ENCODE measurements at regions not wholly inside any gene's neighbourhood (a gene's known extent, or its start where the extent isn't known, plus 50 kb on each side); places are given as distances from the start of the nearest gene placed in this dataset.
"Not testable (repeated sequence)": the region's sequence is repeated elsewhere in the genome, so short reads cannot be mapped to it uniquely, and the experiment has no call there.

DNA sequence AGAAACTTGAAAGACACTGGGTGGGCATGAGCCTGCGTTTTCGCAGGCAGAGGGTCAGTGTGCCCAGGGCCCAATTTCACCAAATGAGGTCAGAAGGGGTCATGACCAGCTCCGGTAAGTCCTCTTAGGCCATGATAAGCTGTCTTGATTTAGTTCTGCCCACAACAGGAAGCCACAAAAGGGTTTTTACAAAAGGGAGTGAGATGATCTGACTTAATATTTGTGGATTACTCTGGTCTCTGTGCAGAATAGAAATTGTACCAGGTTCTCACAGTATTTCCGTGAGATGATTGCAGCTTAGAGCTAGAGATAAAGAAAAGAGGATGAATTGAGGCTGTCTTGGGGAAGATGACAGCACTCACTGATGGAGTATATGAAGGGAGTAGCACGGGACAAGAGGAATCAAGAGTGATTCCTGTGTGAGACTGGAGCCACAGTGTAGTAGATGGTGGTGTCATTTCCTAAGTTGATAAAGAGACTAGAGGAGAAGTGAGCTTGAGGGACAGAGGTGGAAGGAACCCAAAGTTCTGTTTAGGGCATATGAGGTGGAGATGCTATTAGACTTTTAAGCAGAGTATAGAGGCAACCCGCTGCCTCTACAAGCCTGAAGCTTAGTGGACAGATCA is 288.3 kb upstream of the AMIGO2 start:
- DNase-seq, result no peak

DNA sequence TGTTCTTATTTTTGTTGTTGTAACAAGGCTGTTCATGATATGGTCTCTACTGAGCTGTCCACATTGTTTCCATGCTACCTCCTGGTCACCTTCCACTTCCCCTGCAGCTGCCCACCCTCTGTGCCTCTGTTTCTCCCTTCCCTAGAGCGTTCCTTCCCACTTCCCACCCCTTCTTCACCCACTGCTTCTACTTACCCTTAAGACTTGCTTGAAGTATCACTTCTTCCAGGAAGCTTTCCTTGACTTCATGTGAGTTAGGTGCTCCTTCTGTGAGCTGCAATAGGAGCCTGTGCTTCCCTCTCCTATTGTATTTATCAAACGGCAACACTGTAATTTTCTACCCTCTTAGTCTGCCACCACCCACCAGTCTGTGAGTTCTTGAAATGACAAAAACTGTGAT is 286.8 kb upstream of the AMIGO2 start:
- DNase-seq, result no peak

DNA sequence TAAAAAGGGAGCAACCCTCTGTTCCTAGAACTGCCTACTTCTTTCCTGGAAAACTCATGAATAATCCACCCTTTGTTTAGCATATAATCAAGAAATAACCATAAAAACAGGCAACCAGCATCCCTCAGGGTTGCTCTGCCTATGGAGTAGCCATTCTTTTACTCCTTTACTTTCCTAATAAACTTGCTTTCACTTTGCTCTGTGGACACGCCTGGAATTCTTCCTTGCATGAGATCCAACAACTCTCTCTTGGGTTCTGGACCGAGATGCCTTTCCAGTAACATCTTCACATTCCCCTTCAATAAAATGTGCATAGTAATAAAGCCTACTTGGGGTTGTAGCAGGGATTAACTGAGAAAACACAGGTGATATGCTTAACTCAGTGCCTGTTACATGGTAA is 286.4 kb upstream of the AMIGO2 start:
- DNase-seq, result no peak

DNA sequence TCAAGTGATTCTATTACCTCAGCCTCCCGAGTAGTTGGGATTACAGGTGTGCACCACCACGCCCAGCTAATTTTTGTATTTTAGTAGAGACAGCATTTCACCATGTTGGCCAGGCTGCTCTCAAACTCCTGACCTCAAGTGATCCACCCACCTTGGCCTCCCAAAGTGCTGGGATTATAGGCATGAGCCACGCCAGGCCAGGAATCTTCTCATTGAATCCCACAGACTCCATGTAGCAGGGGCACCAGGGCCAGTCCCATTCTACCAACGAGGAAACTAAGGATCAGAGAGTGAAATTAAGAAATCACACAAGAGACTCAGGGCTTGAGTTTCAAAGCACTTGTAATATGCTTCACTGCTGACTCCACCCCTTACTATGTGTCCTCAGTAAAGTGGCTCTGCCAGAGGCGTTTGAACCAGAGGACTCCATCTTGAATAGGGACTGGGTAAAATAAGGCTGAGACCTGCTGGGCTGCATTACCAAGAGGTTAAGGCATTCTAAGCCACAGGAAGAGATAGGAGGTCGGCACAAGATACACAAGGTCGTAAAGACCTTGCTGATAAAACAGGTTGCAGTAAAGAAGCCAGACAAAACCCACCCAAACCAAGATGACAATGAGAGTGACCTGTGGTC is 285.8 kb upstream of the AMIGO2 start:
- DNase-seq, result not testable (repeated sequence)

DNA sequence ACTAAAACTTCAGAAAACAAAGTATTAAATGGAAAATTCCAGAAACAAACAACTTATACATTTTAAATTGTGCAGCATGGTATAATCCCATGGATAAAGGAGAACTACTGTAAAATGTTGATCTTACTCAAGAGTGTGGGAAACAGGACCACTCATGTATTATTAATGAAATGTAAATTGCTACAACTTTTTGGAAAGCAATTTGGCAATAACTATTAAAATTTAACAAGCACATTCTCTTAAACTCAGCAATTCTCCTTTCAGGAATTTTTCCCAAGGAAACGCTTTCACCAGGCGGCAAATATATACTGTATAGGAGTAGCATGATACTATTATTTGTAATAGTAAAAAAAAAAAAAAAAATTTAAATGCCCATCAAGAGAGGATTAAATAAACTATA is 284.5 kb upstream of the AMIGO2 start:
- DNase-seq, result no peak

DNA sequence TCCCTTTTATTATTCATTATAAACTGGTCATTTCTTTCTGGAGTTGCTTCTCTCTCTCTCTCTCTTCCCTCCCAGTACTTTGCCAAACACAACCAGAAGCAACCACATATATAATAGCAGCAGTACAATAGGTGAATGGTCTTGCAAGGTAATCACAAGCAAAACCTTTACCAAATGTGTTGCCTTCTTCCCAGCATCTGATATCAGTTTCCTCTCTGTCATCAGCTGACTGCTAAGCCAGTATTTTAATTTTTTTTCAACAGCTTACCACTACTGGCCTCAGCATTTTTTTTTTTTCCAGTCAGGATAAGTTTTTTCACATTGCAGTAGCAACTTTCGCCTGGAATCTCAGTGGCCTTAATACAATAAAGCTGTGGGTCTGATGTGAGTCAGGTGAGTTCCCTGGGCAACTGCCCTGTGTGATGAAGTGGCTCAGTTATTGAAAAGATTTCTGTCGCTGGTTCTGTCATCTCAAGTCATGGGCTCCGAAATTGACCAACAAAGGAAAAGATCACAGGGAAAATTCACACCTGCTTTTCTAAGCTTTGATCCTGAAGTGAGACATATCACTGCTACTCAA is 282.5 kb upstream of the AMIGO2 start:
- no peak for DNase-seq

DNA sequence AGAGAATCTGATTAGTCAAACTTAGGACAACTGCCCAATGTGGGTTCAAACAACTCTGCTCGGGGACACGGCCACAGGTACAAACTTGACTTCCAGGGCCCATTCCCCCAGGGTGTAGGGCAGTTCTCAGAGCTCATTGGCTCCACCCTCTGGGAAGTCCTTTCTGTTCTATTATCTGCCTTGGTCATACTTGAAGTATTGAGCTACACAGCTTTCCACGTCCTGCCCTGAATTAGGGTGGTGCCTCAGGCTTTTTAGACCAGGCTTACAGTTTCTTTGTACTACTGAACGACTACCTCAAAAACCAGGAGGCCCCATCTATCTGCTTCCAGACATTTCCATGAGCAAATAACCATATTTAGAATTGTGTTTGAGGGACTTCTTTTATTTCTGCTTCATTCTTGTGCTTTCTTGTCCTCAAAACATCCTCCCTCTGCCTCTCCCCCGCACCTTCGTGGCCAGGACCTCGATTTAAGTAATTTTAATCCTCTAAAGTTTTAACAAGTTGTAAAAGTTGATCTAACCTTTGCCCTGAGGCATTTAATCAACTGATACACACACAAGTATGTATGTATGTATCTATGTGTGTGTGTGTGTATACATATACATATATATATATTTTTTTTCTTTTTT is 281.7 kb upstream of the AMIGO2 start:
- peak; percentile 9 to 21 for DNase-seq

DNA sequence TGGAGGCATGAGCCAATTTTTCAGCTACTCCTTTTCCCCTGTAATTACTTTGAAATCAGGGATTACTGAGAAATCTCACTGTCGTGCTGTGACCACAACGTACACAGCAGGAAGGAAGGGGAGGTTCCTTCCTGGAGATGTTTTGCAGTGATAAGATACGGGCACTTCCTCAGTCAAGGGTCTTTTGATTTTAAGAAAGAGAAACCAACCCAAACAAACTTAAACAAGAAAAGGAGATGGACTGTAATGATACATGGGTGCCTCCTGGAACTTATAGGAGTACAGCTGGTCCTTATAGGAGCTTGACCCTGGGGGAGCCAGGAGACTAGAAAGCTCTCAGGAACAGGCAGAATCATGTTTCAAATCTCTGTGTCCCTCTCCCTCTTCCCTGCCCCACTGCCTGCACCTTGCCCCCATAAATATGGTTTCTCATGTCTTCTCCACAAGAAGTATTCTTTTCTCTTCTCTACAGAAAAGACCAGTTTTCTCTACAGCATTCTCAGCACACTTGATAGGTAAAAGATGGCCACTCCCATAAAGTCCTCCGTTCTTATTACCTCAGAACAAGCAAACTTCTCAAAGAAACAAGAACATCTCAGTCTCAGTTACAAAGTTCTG is 281.1 kb upstream of the AMIGO2 start:
- DNase-seq, result peak; percentile 37 to 52

DNA sequence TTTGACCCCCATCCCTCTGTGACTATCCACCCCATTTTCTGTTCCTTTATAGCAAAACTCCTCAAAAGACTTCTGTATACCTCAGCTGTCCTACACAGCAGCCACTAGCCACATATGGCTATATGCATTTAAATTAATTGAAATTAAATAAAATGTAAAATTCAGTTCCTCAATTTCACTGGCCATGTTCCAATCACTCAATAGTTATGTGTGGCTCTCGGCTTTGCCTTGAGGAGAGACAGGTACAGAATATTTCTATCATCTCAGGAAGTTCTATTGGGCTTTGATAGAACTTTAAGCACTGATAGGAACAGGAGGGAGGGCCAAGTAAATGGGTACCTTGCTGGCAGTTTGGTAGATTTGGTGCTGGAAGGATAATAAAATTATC is 280.3 kb upstream of the AMIGO2 start:
- no peak for DNase-seq

DNA sequence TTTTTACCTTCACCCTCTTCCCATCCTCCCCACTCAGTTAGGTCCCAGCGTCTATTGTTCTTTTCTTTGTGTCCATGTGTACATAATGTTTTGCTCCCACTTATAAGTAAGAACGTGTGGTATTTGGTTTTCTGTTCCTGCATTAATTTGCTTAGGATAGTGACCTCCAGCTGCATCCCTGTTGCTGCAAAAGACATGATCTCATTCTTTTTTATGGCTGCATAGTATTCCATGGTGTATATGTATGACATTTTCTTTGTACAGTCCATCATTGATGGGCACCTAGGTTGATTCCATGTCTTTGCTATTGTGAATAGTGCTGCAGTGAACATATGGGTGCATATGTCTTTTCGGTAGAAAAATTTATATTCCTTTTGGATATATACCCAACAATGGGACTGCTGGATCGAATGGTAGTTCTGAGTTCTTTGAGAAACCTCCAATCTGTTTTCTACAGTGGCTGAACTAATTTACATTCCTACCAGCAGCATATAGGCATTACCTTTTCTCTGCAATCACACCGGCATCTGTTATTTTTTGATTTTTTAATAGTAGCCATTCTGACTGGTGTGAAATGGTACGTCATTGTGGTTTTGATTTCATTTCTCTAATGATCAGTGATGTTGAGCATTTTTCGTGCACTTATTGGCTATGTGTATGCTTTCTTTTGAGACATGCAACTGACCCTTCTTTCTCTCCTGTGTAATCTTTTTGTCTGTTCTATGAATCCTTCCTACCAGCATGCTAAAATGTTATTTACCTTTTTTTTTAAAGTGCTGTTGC is 279.7 kb upstream of the AMIGO2 start:
- no peak for DNase-seq

DNA sequence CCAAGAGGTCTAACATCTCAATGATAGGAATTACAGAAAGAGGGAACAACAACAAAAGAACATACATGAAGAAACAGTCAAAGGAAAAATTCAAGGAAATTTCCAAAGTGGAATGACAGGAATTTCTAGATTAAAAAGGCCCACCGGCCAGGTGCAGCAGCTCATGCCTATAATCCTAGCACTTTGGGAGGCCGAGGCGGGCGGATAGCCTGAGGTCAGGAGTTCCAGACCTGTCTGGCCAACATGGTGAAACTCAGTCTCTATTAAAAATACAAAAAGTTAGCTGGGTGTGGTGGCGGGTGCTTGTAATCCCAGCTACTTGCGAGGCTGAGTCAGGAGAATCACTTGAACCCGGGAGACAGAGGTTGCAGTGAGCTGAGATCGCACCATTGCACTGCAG is 277.2 kb upstream of the AMIGO2 start:
- DNase-seq, result not testable (repeated sequence)

DNA sequence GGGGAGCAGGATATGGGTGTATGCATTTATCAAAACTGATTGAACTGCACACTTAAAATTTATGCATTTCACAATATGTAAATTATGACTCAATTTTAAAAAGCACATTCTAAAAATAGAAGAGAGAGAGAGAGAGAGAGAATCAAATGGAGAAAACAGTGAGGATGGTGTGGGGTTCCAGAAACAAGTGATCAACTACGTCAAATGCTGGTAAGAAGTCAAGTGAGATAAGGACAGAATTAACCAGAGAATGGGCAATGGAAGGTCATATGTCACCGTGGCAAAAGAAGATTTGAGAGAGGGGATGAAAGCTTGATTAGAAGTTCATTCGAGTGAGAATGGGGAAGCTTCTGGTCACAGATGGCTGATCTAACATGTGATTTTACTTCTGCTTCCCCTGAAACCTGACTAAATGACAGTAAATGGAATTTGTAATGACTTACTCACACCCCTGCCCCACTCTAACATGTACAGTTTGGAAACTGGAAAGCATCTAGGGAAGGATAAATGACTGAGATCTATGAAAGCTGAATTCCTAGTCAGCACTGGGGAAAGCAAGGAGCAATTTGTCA is 276.5 kb upstream of the AMIGO2 start:
- peak; percentile 86 to 89 for DNase-seq

DNA sequence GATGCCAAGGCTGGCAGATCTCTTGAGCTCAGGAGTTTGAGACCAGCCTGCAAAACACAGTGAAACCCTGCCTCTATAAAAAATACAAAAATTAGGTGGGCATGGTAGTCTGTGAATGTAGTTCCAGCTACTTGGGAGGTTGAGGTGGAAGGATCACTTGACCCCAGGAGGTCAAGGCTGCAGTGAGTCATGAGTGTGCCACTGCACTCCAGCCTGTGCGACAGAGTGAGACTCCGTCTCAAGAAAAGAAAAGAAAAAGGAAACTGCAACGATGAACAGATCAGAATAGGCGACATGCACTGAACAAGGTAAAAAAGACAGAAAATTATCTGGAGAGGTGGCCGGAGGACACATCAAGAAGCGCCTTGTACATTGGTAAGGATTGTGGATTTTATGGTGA is 273.7 kb upstream of the AMIGO2 start:
- DNase-seq, result no peak

DNA sequence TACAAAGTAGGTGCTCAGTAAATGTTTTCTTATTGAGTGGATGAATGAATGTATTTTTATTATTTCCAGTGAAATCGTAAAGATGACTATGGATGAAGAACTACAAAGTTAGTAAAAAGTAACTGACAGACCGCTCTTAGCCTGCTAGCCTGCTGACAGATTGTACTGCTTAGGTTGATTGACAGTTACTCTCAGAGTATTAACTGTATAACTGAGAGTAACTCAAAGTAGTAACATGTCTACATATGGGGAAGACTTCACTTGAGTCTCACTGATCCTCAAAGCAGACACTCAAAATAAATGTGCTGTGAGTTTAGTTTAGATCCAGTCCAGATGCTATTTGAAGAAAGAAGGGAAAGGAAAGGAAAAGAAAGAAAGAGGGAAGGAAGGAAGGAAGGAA is 272.3 kb upstream of the AMIGO2 start:
- no peak for DNase-seq

DNA sequence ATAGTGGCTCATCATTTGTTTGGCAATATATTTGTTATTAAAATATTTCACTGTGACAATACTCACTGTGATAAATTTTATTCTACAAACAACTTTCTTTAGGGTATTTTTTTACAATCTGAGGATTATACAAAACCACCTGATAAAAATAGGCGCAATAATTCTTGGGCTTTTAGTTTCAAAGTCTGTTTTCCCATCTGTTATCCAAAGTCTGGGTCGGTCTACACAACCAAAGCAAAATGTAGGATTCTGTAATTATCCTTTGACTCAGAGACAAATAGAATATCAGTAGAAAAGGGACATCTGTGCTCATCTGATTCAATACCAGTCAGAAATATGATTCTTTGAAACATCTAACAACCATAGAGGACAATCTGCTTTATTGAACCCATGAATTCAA is 271.8 kb upstream of the AMIGO2 start:
- DNase-seq, result no peak

DNA sequence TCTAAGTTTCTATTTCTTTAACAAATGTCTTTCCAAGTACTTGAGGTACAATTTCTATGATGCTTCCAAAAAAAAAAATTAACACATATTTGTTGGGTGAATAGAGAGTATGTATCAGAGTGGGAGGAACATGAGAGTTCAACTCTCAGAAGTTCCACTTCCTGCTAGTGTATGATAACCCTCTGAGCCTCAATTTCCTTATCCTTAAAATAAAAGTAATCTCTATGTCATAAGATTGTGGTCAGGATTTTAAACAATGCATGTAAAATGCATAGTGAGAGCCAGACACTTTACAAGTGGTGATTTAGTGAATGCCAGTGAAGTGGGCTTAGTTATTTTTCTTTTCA is 270.3 kb upstream of the AMIGO2 start:
- DNase-seq, result peak; percentile 16 to 48

DNA sequence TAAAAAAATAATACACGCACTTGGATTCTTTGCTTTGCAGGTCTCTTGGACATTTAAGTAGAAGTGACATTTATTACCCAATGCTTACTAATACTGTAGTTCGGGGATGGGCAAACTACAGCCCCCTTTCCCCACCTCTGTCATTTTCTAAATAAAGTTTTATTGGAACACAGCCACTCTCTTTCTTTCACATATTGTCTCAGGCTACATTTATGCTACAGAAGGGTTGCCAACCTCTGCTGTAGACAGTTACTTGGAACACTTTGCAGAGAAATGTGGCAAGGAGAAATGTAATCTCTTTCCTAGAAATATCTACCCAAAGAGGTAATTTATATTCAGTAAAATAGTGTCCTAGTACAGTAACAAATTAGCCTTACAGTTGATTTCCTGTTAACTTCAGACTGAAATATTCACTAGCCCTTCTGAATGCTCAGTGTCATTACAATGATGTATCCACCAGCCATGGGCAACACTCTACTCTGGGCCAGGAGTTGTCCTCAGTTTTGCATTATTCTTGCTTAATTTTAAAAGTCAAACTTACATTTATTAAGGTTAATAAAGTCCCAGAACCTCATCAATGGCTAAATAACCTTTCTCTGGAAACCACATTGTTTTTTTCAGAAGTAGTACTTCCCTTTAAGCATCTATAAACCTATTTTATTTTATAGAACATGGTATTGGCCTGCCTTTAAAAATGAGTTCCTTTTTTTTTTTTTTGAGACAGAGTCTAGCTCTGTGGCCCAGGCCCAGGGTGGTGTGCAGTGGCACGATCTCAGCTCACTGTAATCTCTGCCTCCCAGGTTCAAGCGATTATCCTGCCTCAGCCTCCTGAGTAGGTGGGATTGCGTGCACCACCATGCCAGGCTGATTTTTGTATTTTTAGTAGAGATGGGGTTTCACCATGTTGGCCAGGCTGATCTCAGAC is 269.6 kb upstream of the AMIGO2 start:
- DNase-seq, result peak in 1 of 2 donors; percentile 35

DNA sequence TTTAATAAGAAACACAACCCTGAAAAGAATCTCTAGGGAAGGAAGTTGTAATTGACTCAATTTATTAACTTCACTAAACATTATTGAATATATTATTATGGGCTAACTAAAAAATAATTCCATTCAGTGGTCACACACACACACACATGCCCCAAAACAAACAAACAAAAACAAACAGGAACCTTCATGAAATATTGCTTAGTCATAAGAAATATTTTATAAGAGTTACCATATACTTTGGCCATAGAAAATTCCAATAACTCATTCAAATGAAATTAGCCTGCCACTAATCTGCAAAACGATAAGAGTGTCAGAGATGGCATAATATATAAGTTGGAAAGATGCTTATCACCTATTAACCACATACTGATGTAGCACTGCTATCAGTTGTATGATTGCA is 268.4 kb upstream of the AMIGO2 start:
- DNase-seq, result no peak

DNA sequence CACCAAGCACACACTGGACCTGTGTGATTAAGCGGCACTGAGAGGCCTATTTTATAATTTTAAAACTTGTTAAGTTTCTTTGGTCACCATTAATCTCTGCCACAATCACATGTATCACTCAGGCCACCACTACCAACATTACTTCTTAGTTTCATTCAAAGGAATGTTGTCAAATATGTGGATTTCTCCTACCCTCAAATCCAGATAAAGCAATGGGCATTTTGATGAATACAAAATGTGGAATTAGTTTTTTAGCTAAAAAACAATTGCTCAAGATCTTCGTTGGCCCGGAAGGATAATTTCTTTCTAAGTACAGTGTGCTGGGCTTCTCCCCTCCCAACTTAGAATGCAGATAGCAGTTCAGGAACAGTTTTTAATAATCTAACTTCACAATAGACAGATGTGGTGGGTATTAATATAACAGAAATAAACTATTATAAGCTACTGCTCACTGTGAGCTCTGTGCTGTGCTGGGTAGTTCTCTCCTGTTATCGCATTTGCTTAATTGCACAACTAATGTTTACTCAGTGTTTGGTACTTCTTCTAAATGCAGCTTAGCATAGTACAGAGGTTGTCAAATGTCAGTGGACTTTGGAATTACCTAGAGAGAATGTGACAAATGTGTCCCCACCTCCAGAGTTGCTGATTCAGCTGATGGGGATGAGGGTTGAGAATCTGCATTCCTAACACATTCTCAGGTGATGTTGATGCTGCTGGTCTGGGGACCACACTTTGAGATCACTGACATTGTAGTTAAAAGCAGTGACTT is 266.7 kb upstream of the AMIGO2 start:
- DNase-seq, result no peak
